Smooth muscle cell (in vitro differentiated cells): ENCODE measurements at regions not wholly inside any gene's neighbourhood (a gene's known extent, or its start where the extent isn't known, plus 50 kb on each side); places are given as distances from the start of the nearest gene placed in this dataset.

ENCODE experiments used
- DNase-seq: peaks from one replicate; lab custom pipeline; 2025; ENCODE audit not compliant: unreplicated experiment; lab: John Stamatoyannopoulos, UW
- H2AFZ ChIP-seq: fragments of 200-600 bp; sonication (generic); 2 replicates; pipeline ENCODE4 v1.6.0; 2016; ENCODE audit warnings: antibody characterized with exemption, low read depth, mild to moderate bottlenecking
- H3F3A ChIP-seq: fragments of 200-600 bp; sonication (generic); 2 replicates; pipeline ENCODE4 v1.6.0; 2017; ENCODE audit warnings: antibody characterized with exemption, low read depth
- H3K27ac ChIP-seq: fragments of 200-600 bp; sonication (generic); 2 replicates; pipeline ENCODE4 v1.5.1; 2016; ENCODE audit warnings: low read depth, mild to moderate bottlenecking
- H3K27me3 ChIP-seq: fragments of 200-600 bp; sonication (generic); 2 replicates; pipeline ENCODE4 v1.6.1; 2016; ENCODE audit warnings: low read depth, mild to moderate bottlenecking
- H3K36me3 ChIP-seq: fragments of 200-600 bp; sonication (generic); 2 replicates; pipeline ENCODE4 v1.5.1; 2016; ENCODE audit warnings: low read depth
- H3K4me1 ChIP-seq: fragments of 200-600 bp; sonication (generic); 2 replicates; pipeline ENCODE4 v1.5.1; 2016; ENCODE audit warnings: low read depth
- H3K4me2 ChIP-seq: fragments of 200-600 bp; sonication (generic); 2 replicates; pipeline ENCODE4 v1.6.0; 2016; ENCODE audit warnings: mild to moderate bottlenecking
- H3K4me3 ChIP-seq: fragments of 200-600 bp; sonication (generic); 2 replicates; pipeline ENCODE4 v1.5.1; 2016; ENCODE audit warnings: mild to moderate bottlenecking
- H3K79me2 ChIP-seq: fragments of 200-600 bp; sonication (generic); 2 replicates; pipeline ENCODE4 v1.6.0; 2016; ENCODE audit warnings: low read depth, mild to moderate bottlenecking
- H3K9ac ChIP-seq: fragments of 200-600 bp; sonication (generic); 2 replicates; pipeline ENCODE4 v1.6.0; 2016; ENCODE audit warnings: low read depth
- H3K9me3 ChIP-seq: fragments of 200-600 bp; sonication (generic); replicated peaks from 2 replicates; pipeline ENCODE4 v1.5.1; 2016; ENCODE audit warnings: low read depth
- H4K20me1 ChIP-seq: fragments of 200-600 bp; sonication (generic); 2 replicates; pipeline ENCODE4 v1.6.0; 2016; ENCODE audit warnings: low read depth
- CTCF ChIP-seq: fragments of 200-600 bp; sonication (generic); IDR thresholded peaks from 2 replicates; pipeline ENCODE4 v1.5.1; 2017; ENCODE audit warnings: borderline replicate concordance, mild to moderate bottlenecking, antibody characterized with exemption; ENCODE audit not compliant: insufficient read depth, poor library complexity, severe bottlenecking
- WGBS: methylation state at CpG from one replicate; pipeline ENCODE4 v1.1.7; 2016; ENCODE audit warnings: low lambda C conversion rate; 5-methylcytosine and 5-hydroxymethylcytosine counted together

- no peak overlapping the region for H3K27ac ChIP-seq
- H3K4me1 ChIP-seq = no peaks in the 10 kb centered on the region
- H3K79me2 ChIP-seq = no peaks in the 10 kb centered on the region
- WGBS = 97% methylated on average over 1 of the region's 1 CpG
- H3K4me2 ChIP-seq = no peak overlapping the region
- no peak for TF ChIP-seq CTCF
- no peak overlapping the region for H3K4me3 ChIP-seq
- no peak for DNase-seq
- H3K9me3 ChIP-seq = no peaks in the 10 kb centered on the region
- no peaks in the 10 kb centered on the region for H3F3A ChIP-seq
- H3K9ac ChIP-seq = no peak overlapping the region
- no peaks in the 10 kb centered on the region for H3K27me3 ChIP-seq
- H4K20me1 ChIP-seq = no peaks in the 10 kb centered on the region
- no peaks in the 10 kb centered on the region for H3K36me3 ChIP-seq
- H2AFZ ChIP-seq = no peak overlapping the region
These were observed 994.6 kb downstream of the SUCLG1 start for GRCh38 chr2:83464444-83464843.

- H3K4me3 ChIP-seq = no peak overlapping the region
- peak overlapping the region; percentile 33 for H2AFZ ChIP-seq
- no peaks in the 10 kb centered on the region for H3F3A ChIP-seq
- no peak overlapping the region for H3K4me2 ChIP-seq
- TF ChIP-seq CTCF = no peak
- DNase-seq = no peak
- H3K79me2 ChIP-seq = no peaks in the 10 kb centered on the region
- no peaks in the 10 kb centered on the region for H4K20me1 ChIP-seq
- no peaks in the 10 kb centered on the region for H3K27me3 ChIP-seq
- H3K36me3 ChIP-seq = no peaks in the 10 kb centered on the region
- H3K4me1 ChIP-seq = no peaks in the 10 kb centered on the region
- H3K9me3 ChIP-seq = no peaks in the 10 kb centered on the region
- H3K27ac ChIP-seq = no peak overlapping the region
- no peak overlapping the region for H3K9ac ChIP-seq
These were observed 996.2 kb downstream of the SUCLG1 start for GRCh38 chr2:83462881-83463280.

- Histone ChIP-seq H3K4me3 (no peak overlapping the region), H3K4me2 (no peak overlapping the region), H3F3A (no peaks in the 10 kb centered on the region), H2AFZ (no peak overlapping the region), H3K9me3 (no peaks in the 10 kb centered on the region), H3K79me2 (no peaks in the 10 kb centered on the region), H3K4me1 (no peaks in the 10 kb centered on the region), H3K27ac (no peak overlapping the region), H3K36me3 (no peaks in the 10 kb centered on the region), H3K9ac (no peak overlapping the region), H3K27me3 (no peaks in the 10 kb centered on the region), H4K20me1 (no peaks in the 10 kb centered on the region)
- DNase-seq = no peak
- TF ChIP-seq CTCF = no peak
- 95% methylated on average over 3 of the region's 3 CpGs for WGBS
These were observed 997.9 kb downstream of the SUCLG1 start for GRCh38 chr2:83461135-83461534.

- Histone ChIP-seq H3K36me3 (no peaks in the 10 kb centered on the region), H3K27ac (no peak overlapping the region), H3K9me3 (no peaks in the 10 kb centered on the region), H3K79me2 (no peaks in the 10 kb centered on the region), H3K4me3 (no peak overlapping the region), H4K20me1 (no peaks in the 10 kb centered on the region), H3K4me2 (no peak overlapping the region), H3K4me1 (no peaks in the 10 kb centered on the region), H3K9ac (no peak overlapping the region), H2AFZ (no peak overlapping the region), H3K27me3 (no peaks in the 10 kb centered on the region), H3F3A (no peaks in the 10 kb centered on the region)
- 48% methylated on average over 2 of the region's 2 CpGs for WGBS
- no peak for TF ChIP-seq CTCF
- DNase-seq = no peak
These were observed 999.6 kb downstream of the SUCLG1 start for GRCh38 chr2:83459456-83459855.
